GM12878 (cell line): ENCODE measurements at regions not wholly inside any gene's neighbourhood (a gene's known extent, or its start where the extent isn't known, plus 50 kb on each side); places are given as distances from the start of the nearest gene placed in this dataset.

Experiments
- ATAC-seq: fragments of 200-7000 bp; cut with Tn5 transposase; 3 replicates; pipeline ENCODE4 v1.9.1; 2020; ENCODE audit warnings: mild to moderate bottlenecking, moderate library complexity
- BruUV-seq: library from RNA; stranded (reverse); fragments of 400-500 nt; replicated peaks from 2 replicates; lab custom pipeline; 2021; lab: Mats Ljungman, UMichigan
- CTCF ChIA-PET: fragments of 300-600 bp; sonication (Branson Sonifier 250); formaldehyde crosslinking; extraction: SDS; loops from one replicate; lab custom pipeline; 2021; ENCODE audit warnings: inconsistent platforms; lab: Yijun Ruan, JAX
- POLR2A ChIA-PET: fragments of 350-600 bp; formaldehyde crosslinking; extraction: SDS; loops from one replicate; lab custom pipeline; 2021; ENCODE audit warnings: inconsistent platforms; lab: Charles Lee
- RAD21 ChIA-PET: fragments of 300-600 bp; sonication (Branson Sonifier 250); formaldehyde crosslinking; loops from one replicate; lab custom pipeline; 2023; ENCODE audit warnings: antibody characterized with exemption; ENCODE audit not compliant: unreplicated experiment; lab: Charles Lee
- SMC1A ChIA-PET: fragments of 300-600 bp; sonication (Branson Sonifier 250); formaldehyde crosslinking; loops from one replicate; lab custom pipeline; 2023; ENCODE audit not compliant: unreplicated experiment, uncharacterized antibody; lab: Charles Lee
- DNase-seq: peaks from one replicate; pipeline ENCODE4 v3.0.0-alpha.2; 2011; ENCODE audit warnings: low read depth, low spot score
- FAIRE-seq: peaks from 3 replicates; lab custom pipeline; 2011; peaks lifted over from hg19 to GRCh38; lab: Jason Lieb, UNC
- H2AFZ ChIP-seq: 2 replicates; pipeline ENCODE4 v1.6.0; 2011; ENCODE audit warnings: low read depth, low read length, control low read depth; ENCODE audit not compliant: control insufficient read depth
- H3K27ac ChIP-seq: 2 replicates; pipeline ENCODE4 v1.5.1; 2011; ENCODE audit warnings: control low read depth; ENCODE audit not compliant: control insufficient read depth, insufficient read depth
- H3K27me3 ChIP-seq, 2 experiments: replicated peaks in 1 of 2; 2 replicates each; pipeline versions ENCODE4 v1.6.0 to v1.6.1; 2011; ENCODE audit warnings: low read length in 1 of 2; ENCODE audit not compliant: control insufficient read depth in 2 of 2, insufficient read depth in 2 of 2
- H3K36me3 ChIP-seq, 2 experiments: 2 replicates each; pipeline ENCODE4 v1.5.1; 2011; ENCODE audit warnings: low read length in 1 of 2; ENCODE audit not compliant: control insufficient read depth in 2 of 2, insufficient read depth in 2 of 2
- H3K4me1 ChIP-seq: 2 replicates; pipeline ENCODE4 v1.6.1; 2011; ENCODE audit warnings: mild to moderate bottlenecking, low read length, moderate library complexity, mixed read lengths; ENCODE audit not compliant: control insufficient read depth, insufficient read depth
- H3K4me2 ChIP-seq: 2 replicates; pipeline ENCODE4 v1.6.0; 2011; ENCODE audit warnings: control low read depth; ENCODE audit not compliant: control insufficient read depth, insufficient read depth
- H3K4me3 ChIP-seq: fragments of 200-600 bp; sonication (generic); 2 replicates; pipeline ENCODE4 v1.5.1; 2016
- H3K79me2 ChIP-seq: 2 replicates; pipeline ENCODE4 v1.6.0; 2011; ENCODE audit warnings: low read length; ENCODE audit not compliant: control insufficient read depth, insufficient read depth
- H3K9ac ChIP-seq: 2 replicates; pipeline ENCODE4 v1.8.0; 2011; ENCODE audit warnings: low read length, control low read depth, mixed read lengths; ENCODE audit not compliant: control insufficient read depth, insufficient read depth
- H3K9me3 ChIP-seq: replicated peaks from 3 replicates; pipeline ENCODE4 v1.5.1; 2011; ENCODE audit warnings: mild to moderate bottlenecking, low read length; ENCODE audit not compliant: control insufficient read depth, insufficient read depth
- H4K20me1 ChIP-seq: 2 replicates; pipeline ENCODE4 v1.6.0; 2011; ENCODE audit not compliant: control insufficient read depth, insufficient read depth
- NFYB ChIP-seq: IDR thresholded peaks from 2 replicates; pipeline ENCODE4 v1.6.1; 2011; ENCODE audit warnings: low read depth, mild to moderate bottlenecking, low read length, improper control_type of control experiment, moderate library complexity; ENCODE audit not compliant: insufficient read depth
- RCOR1 ChIP-seq: conservative IDR thresholded peaks from 2 replicates; pipeline ENCODE4 v1.6.1; 2012; ENCODE audit warnings: low read depth, low read length, improper control_type of control experiment
- RELA ChIP-seq: fragments of 450-650 bp; IDR thresholded peaks from 2 replicates; pipeline ENCODE4 v1.8.0; 2014; ENCODE audit warnings: borderline replicate concordance; ENCODE audit not compliant: partially characterized antibody
- RUNX3 ChIP-seq: IDR thresholded peaks from 2 replicates; pipeline ENCODE4 v1.6.1; 2012; ENCODE audit warnings: low read length, inconsistent platforms
- ZNF274 ChIP-seq: IDR thresholded peaks from one replicate; pipeline ENCODE4 v1.8.0; 2011; ENCODE audit not compliant: insufficient read length, insufficient read depth
- WGBS: methylation state at CpG from one replicate; pipeline ENCODE4 v1.1.6; 2016; ENCODE audit warnings: low lambda C conversion rate; ENCODE audit not compliant: insufficient replicate concordance, insufficient coverage; ENCODE audit errors: missing lambda C conversion rate; 5-methylcytosine and 5-hydroxymethylcytosine counted together
- in situ Hi-C: fragments of 300-500 bp; cut with MboI; formaldehyde crosslinking; loops from 9 replicates; pipeline ENCODE4 v1.14.3; 2018; ENCODE audit warnings: mixed read lengths
- intact Hi-C: fragments of 100-400 bp; cut with micrococcal nuclease; formaldehyde crosslinking; loops from one replicate; pipeline ENCODE4 v1.14.2; 2022; ENCODE audit not compliant: unreplicated experiment

GRCh38 chr2:45132551-45132950 is 123.3 kb upstream of the SIX2 start:
- CTCF ChIA-PET = no interaction called here
- peak overlapping the region; percentile 51; the same call in 1 of the 2 replicates for H3K4me2 ChIP-seq
- in situ Hi-C loops (no loop called here), intact Hi-C loops (no loop called here)
- SMC1A ChIA-PET = no interaction called here
- ATAC-seq (peak; percentile 83), FAIRE-seq (no peak), DNase-seq (peak; percentile 31)
- H3K9me3 ChIP-seq = no peaks in the 10 kb centered on the region
- POLR2A ChIA-PET = no interaction called here
- no TSS peak for BruUV-seq
- H3K9ac ChIP-seq = no peak overlapping the region
- no peaks in the 10 kb centered on the region for H4K20me1 ChIP-seq
- H3K79me2 ChIP-seq = no peaks in the 10 kb centered on the region
- no peaks in the 10 kb centered on the region for H3K27me3 ChIP-seq
- H3K36me3 ChIP-seq = no peaks in the 10 kb centered on the region
- peak; percentile 23; the same call in 1 of the 2 replicates for TF ChIP-seq RUNX3
- no peak for TF ChIP-seq RCOR1
- H3K4me3 ChIP-seq = no peak overlapping the region
- WGBS = 2% methylated on average over 4 of the region's 4 CpGs
- no peak overlapping the region for H3K27ac ChIP-seq
- H2AFZ ChIP-seq = no peak overlapping the region
- peaks cover 12% of the 10 kb centered on the region; the same call in 1 of the 2 replicates for H3K4me1 ChIP-seq
- RAD21 ChIA-PET = no interaction called here

- peaks cover 12% of the 10 kb centered on the region; the same call in 1 of the 2 replicates for H3K4me1 ChIP-seq
- peak; percentile 84 for TF ChIP-seq NFYB
- peak; percentile 30; the same call in 1 of the 2 replicates for TF ChIP-seq RUNX3
- TF ChIP-seq ZNF274 = no peak
- no peak for TF ChIP-seq RELA
- TF ChIP-seq, all 136 proteins: peak for 2
- Histone ChIP-seq H3K27me3 (no peaks in the 10 kb centered on the region), H3K36me3 (no peaks in the 10 kb centered on the region), H3K9me3 (no peaks in the 10 kb centered on the region), H3K4me2 (no peak overlapping the region), H4K20me1 (no peaks in the 10 kb centered on the region; the same call in 1 of the 2 replicates), H3K9ac (no peak overlapping the region), H3K79me2 (no peaks in the 10 kb centered on the region), H3K27ac (no peak overlapping the region), H3K4me3 (no peak overlapping the region), H2AFZ (no peak overlapping the region)
- BruUV-seq = no TSS peak
- in situ Hi-C loops (no loop called here), intact Hi-C loops (no loop called here)
- ChIA-PET CTCF (no interaction called here), SMC1A (no interaction called here), RAD21 (no interaction called here), POLR2A (no interaction called here)
- no peak for FAIRE-seq
- no peak for DNase-seq
- 55% methylated on average over 14 of the region's 14 CpGs for WGBS
- ATAC-seq = peak; percentile 45
Measured at GRCh38 chr2:45131587-45131986, 122.3 kb upstream of the SIX2 start.
